Stimulated activated naive B cell treated with anti-CD40 and anti-IgM and Interleukin-4, amounts not matched to agents 10 μg/mL and 1 μg/mL and 100 μg/mL, for 72 hours (primary cell): ENCODE measurements at regions not wholly inside any gene's neighbourhood (a gene's known extent, or its start where the extent isn't known, plus 50 kb on each side); places are given as distances from the start of the nearest gene placed in this dataset.
"Not testable (repeated sequence)": the region's sequence is repeated elsewhere in the genome, so short reads cannot be mapped to it uniquely, and the experiment has no call there.

ENCODE experiments used
- ATAC-seq, 2 donors: fragments of 150-1000 bp; cut with Tn5 transposase; replicated peaks; 2 replicates each; pipeline ENCODE4 v1.10.0; 2021; ENCODE audit warnings: moderate library complexity in 1 of 2
- DNase-seq: peaks from one replicate; pipeline ENCODE4 v3.0.0; 2021
- H3K27ac Mint-ChIP-seq: one replicate; pipeline ENCODE4 v1.8.0; 2022; ENCODE audit warnings: mild to moderate bottlenecking, mixed read lengths
- H3K27me3 Mint-ChIP-seq, 2 donors: one replicate each; pipeline ENCODE4 v1.8.0; 2022; ENCODE audit warnings: mixed read lengths in 2 of 2
- H3K36me3 Mint-ChIP-seq, 2 donors: one replicate each; pipeline ENCODE4 v1.8.0; 2022; ENCODE audit warnings: mixed read lengths in 2 of 2, mild to moderate bottlenecking in 1 of 2
- H3K4me1 Mint-ChIP-seq, 2 donors: one replicate each; pipeline ENCODE4 v1.8.0; 2022; ENCODE audit warnings: mixed read lengths in 2 of 2, mild to moderate bottlenecking in 1 of 2
- H3K4me3 Mint-ChIP-seq, 2 donors: one replicate each; pipeline ENCODE4 v1.8.0; 2022; ENCODE audit warnings: mild to moderate bottlenecking in 2 of 2, mixed read lengths in 2 of 2, moderate library complexity in 1 of 2
- H3K9me3 Mint-ChIP-seq, 2 donors: one replicate each; pipeline ENCODE4 v1.8.0; 2022; ENCODE audit warnings: mixed read lengths in 2 of 2, mild to moderate bottlenecking in 1 of 2

- H3K27ac Mint-ChIP-seq: no peak overlapping the region
- ATAC-seq (no peak), DNase-seq (no peak)
- no peaks in the 10 kb centered on the region for H3K4me1 Mint-ChIP-seq
- H3K9me3 Mint-ChIP-seq: no peaks in the 10 kb centered on the region
- H3K36me3 Mint-ChIP-seq: no peaks in the 10 kb centered on the region
- peaks cover 0 to 6% of the 10 kb centered on the region in 2 donors for H3K27me3 Mint-ChIP-seq
- no peak overlapping the region for H3K4me3 Mint-ChIP-seq
These were observed 315.1 kb upstream of the MON1B start for GRCh38 chr16:76875898-76876297.

- H3K27me3 Mint-ChIP-seq: peaks cover 0 to 6% of the 10 kb centered on the region in 2 donors
These were observed 311.6 kb upstream of the MON1B start for GRCh38 chr16:76879420-76879819.

GRCh38 chr16:76880523-76880922 is 310.5 kb upstream of the MON1B start:
- ATAC-seq, H3K36me3 Mint-ChIP-seq, H3K27me3 Mint-ChIP-seq, H3K9me3 Mint-ChIP-seq, H3K4me1 Mint-ChIP-seq, DNase-seq, H3K27ac Mint-ChIP-seq, H3K4me3 Mint-ChIP-seq: not testable (repeated sequence)

More at GRCh38 chr16:76879420-76879819, 311.6 kb upstream of the MON1B start:
- DNase-seq (no peak), ATAC-seq (no peak)
- no peak overlapping the region for H3K4me3 Mint-ChIP-seq
- H3K36me3 Mint-ChIP-seq: no peaks in the 10 kb centered on the region
- H3K9me3 Mint-ChIP-seq: peaks cover 0 to 3% of the 10 kb centered on the region in 2 donors
- no peak overlapping the region for H3K27ac Mint-ChIP-seq
- no peaks in the 10 kb centered on the region for H3K4me1 Mint-ChIP-seq

GRCh38 chr16:76882105-76882504 is 308.9 kb upstream of the MON1B start:
- Mint-ChIP-seq H3K27me3 (peaks cover 0 to 6% of the 10 kb centered on the region in 2 donors), H3K27ac (no peak overlapping the region), H3K4me3 (no peak overlapping the region), H3K4me1 (no peaks in the 10 kb centered on the region), H3K9me3 (peaks cover 0 to 3% of the 10 kb centered on the region in 2 donors), H3K36me3 (no peaks in the 10 kb centered on the region)
- DNase-seq: no peak
- ATAC-seq: no peak

GRCh38 chr16:76883076-76883475 is 307.9 kb upstream of the MON1B start:
- H3K27ac Mint-ChIP-seq: no peak overlapping the region
- H3K27me3 Mint-ChIP-seq: peaks cover 0 to 4% of the 10 kb centered on the region in 2 donors
- no peak for DNase-seq
- no peaks in the 10 kb centered on the region for H3K4me1 Mint-ChIP-seq
- H3K9me3 Mint-ChIP-seq: peaks cover 0 to 3% of the 10 kb centered on the region in 2 donors
- no peaks in the 10 kb centered on the region for H3K36me3 Mint-ChIP-seq
- ATAC-seq: no peak
- H3K4me3 Mint-ChIP-seq: no peak overlapping the region

- Mint-ChIP-seq H3K27me3 (no peaks in the 10 kb centered on the region), H3K27ac (no peak overlapping the region)
- ATAC-seq: no peak
These were observed 305.0 kb upstream of the MON1B start for GRCh38 chr16:76885776-76886537.

GRCh38 chr16:76897816-76898215 is 293.2 kb upstream of the MON1B start:
- no peaks in the 10 kb centered on the region for H3K36me3 Mint-ChIP-seq
- no peak overlapping the region for H3K4me3 Mint-ChIP-seq
- no peak overlapping the region for H3K27ac Mint-ChIP-seq
- H3K9me3 Mint-ChIP-seq: peaks cover 4% of the 10 kb centered on the region in 2 donors
- no peaks in the 10 kb centered on the region for H3K27me3 Mint-ChIP-seq
- ATAC-seq (no peak), DNase-seq (no peak)
- no peaks in the 10 kb centered on the region for H3K4me1 Mint-ChIP-seq

More at GRCh38 chr16:76885776-76886537, 305.0 kb upstream of the MON1B start:
- DNase-seq: no peak
- H3K4me3 Mint-ChIP-seq: no peak overlapping the region
- no peaks in the 10 kb centered on the region for H3K36me3 Mint-ChIP-seq
- H3K9me3 Mint-ChIP-seq: peaks cover 0 to 3% of the 10 kb centered on the region in 2 donors
- H3K4me1 Mint-ChIP-seq: no peaks in the 10 kb centered on the region

- Mint-ChIP-seq H3K9me3 (peaks cover 0 to 1% of the 10 kb centered on the region in 2 donors), H3K36me3 (no peaks in the 10 kb centered on the region), H3K27ac (no peak overlapping the region), H3K27me3 (no peaks in the 10 kb centered on the region), H3K4me1 (no peaks in the 10 kb centered on the region), H3K4me3 (no peak overlapping the region)
- DNase-seq (no peak), ATAC-seq (no peak)
These were observed 291.2 kb upstream of the MON1B start for GRCh38 chr16:76899767-76900166.

GRCh38 chr16:76900285-76901263 is 290.4 kb upstream of the MON1B start:
- DNase-seq: no peak
- Mint-ChIP-seq H3K4me3 (no peak overlapping the region), H3K4me1 (no peaks in the 10 kb centered on the region), H3K9me3 (peaks cover 0 to 1% of the 10 kb centered on the region in 2 donors), H3K27me3 (no peaks in the 10 kb centered on the region), H3K36me3 (no peaks in the 10 kb centered on the region), H3K27ac (no peak overlapping the region)
- ATAC-seq: no peak

GRCh38 chr16:76906552-76906951 is 284.4 kb upstream of the MON1B start:
- peaks cover 0 to 1% of the 10 kb centered on the region in 2 donors for H3K9me3 Mint-ChIP-seq
- ATAC-seq (no peak), DNase-seq (no peak)
- H3K27me3 Mint-ChIP-seq: no peaks in the 10 kb centered on the region
- no peaks in the 10 kb centered on the region for H3K4me1 Mint-ChIP-seq
- no peaks in the 10 kb centered on the region for H3K36me3 Mint-ChIP-seq
- no peak overlapping the region for H3K27ac Mint-ChIP-seq
- H3K4me3 Mint-ChIP-seq: no peak overlapping the region

GRCh38 chr16:76910931-76911330 is 280.1 kb upstream of the MON1B start:
- no peak for ATAC-seq
- H3K9me3 Mint-ChIP-seq: no peaks in the 10 kb centered on the region
- H3K4me1 Mint-ChIP-seq: no peaks in the 10 kb centered on the region
- no peak for DNase-seq
- H3K36me3 Mint-ChIP-seq: no peaks in the 10 kb centered on the region
- no peak overlapping the region for H3K4me3 Mint-ChIP-seq
- H3K27ac Mint-ChIP-seq: no peak overlapping the region
- no peaks in the 10 kb centered on the region for H3K27me3 Mint-ChIP-seq

GRCh38 chr16:76913046-76913445 is 277.9 kb upstream of the MON1B start:
- no peaks in the 10 kb centered on the region for H3K27me3 Mint-ChIP-seq
- peaks cover 0 to 2% of the 10 kb centered on the region in 2 donors for H3K9me3 Mint-ChIP-seq
- ATAC-seq (no peak), DNase-seq (no peak)
- no peaks in the 10 kb centered on the region for H3K36me3 Mint-ChIP-seq
- no peak overlapping the region for H3K27ac Mint-ChIP-seq
- H3K4me3 Mint-ChIP-seq: no peak overlapping the region
- no peaks in the 10 kb centered on the region for H3K4me1 Mint-ChIP-seq

GRCh38 chr16:76926042-76926441 is 264.9 kb upstream of the MON1B start:
- Mint-ChIP-seq H3K9me3 (peaks cover 0 to 6% of the 10 kb centered on the region in 2 donors), H3K27ac (no peak overlapping the region), H3K4me3 (no peak overlapping the region), H3K36me3 (no peaks in the 10 kb centered on the region), H3K27me3 (peaks cover 0 to 6% of the 10 kb centered on the region in 2 donors), H3K4me1 (no peaks in the 10 kb centered on the region)
- ATAC-seq: no peak
- no peak for DNase-seq

- no peak for ATAC-seq
- Mint-ChIP-seq H3K27me3 (peaks cover 0 to 6% of the 10 kb centered on the region in 2 donors), H3K27ac (no peak overlapping the region), H3K36me3 (no peaks in the 10 kb centered on the region), H3K9me3 (peaks cover 0 to 6% of the 10 kb centered on the region in 2 donors), H3K4me3 (no peak overlapping the region), H3K4me1 (no peaks in the 10 kb centered on the region)
- no peak for DNase-seq
These were observed 264.4 kb upstream of the MON1B start for GRCh38 chr16:76926595-76926994.
